ENCODE measurements at regions not wholly inside any gene's neighbourhood (a gene's known extent, or its start where the extent isn't known, plus 50 kb on each side); places are given as distances from the start of the nearest gene placed in this dataset.

DNA sequence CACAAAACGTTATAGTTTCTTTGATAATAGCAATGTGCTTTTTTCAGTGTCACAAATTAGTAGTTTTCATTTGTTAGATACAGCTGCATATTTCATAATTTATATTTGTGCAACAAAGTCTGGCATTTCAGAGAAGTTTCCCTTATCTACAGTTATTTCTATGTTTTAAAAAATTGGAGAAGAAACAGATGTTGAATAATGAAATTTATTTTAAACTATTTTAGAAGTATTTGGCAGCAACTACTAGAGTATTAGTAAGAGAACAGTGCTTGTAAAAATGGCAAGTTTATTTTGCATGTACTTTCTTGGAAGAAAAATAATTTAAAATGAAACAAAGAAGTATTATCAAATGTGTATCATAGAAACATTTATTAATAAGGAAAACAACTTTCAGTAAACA is 68.6 kb upstream of the COL5A2 start:
- H3K27ac ChIP-seq: no peak overlapping the region
- TF ChIP-seq, protein P1, sequence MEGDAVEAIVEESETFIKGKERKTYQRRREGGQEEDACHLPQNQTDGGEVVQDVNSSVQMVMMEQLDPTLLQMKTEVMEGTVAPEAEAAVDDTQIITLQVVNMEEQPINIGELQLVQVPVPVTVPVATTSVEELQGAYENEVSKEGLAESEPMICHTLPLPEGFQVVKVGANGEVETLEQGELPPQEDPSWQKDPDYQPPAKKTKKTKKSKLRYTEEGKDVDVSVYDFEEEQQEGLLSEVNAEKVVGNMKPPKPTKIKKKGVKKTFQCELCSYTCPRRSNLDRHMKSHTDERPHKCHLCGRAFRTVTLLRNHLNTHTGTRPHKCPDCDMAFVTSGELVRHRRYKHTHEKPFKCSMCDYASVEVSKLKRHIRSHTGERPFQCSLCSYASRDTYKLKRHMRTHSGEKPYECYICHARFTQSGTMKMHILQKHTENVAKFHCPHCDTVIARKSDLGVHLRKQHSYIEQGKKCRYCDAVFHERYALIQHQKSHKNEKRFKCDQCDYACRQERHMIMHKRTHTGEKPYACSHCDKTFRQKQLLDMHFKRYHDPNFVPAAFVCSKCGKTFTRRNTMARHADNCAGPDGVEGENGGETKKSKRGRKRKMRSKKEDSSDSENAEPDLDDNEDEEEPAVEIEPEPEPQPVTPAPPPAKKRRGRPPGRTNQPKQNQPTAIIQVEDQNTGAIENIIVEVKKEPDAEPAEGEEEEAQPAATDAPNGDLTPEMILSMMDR (IDR thresholded peaks at IDR 0.05): no peak
- no peak for TF ChIP-seq ZFX (IDR thresholded peaks at IDR 0.05; ENCODE audit: borderline replicate concordance)

DNA sequence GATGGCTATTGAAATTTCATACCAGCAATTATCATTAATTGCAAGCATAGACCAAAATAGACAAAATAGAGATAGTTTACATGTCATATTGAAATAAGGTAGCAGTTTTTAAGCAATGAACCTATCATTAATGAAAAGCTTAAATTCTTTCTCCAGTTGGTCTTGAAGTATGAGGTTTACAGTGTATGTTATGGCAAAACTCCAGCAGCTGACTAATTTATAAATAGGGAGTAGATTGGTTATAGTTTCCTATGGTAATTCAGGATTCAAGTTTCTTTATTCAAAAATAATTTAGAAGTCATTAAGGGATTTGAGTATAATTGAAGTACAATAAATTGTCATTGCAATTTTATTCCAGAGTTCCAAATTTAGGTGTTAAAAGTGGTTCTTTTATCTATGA is 69.6 kb upstream of the COL5A2 start:
- H3K27ac ChIP-seq: no peak overlapping the region
- TF ChIP-seq, protein P1 (IDR thresholded peaks at IDR 0.05): no peak
- TF ChIP-seq ZFX (IDR thresholded peaks at IDR 0.05; ENCODE audit: borderline replicate concordance): no peak

DNA sequence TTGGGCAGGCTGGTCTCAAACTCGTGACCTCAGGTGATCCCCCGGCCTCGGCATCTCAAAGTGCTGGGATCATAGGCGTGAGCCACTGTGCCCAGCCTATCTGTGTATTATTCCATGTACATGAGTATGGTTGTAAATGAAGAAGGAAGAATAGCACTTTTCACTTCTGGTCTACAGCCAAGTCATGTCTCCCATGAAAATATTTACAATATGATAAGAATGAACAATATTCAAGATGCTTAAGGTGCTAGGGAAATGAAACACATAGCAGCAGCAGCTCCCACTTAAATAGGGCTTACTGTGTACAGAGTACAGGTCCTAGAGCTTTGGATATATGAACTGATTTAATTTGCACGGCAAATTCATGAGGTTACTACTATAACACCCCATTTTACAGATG is 70.3 kb upstream of the COL5A2 start:
- TF ChIP-seq ZFX (IDR thresholded peaks at IDR 0.05; ENCODE audit: borderline replicate concordance): no peak
- TF ChIP-seq, protein P1 (IDR thresholded peaks at IDR 0.05): no peak

DNA sequence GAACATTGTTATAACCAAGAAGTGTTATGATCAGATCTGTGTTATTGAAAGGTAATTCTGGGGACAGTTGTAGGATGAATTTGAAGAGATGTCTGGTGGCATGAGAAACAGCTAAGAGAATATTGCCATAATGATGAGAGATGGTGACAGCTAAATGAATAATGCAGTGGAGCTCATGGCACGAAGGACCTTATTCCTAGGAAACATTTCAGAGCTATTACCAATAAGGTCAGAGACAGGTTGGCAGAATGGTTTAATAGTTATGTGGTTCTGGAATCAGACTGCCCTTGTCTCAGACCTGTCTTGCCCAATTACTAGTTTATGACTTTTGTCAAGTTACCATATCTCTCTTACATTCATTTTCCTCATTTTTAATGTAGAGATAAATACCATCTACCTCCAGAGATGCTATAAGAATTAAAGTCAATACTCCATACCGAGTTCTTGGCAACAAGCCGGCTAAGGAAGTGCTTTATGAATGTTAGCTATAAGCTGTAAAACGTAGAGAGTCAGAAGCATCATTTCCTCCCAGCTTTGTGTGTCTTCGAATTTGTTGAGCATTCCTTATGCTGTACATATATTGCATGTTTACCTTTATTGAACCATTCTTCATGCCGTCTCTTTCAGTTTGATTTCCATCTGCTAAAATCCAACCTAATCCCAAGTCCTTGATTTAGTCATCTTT is 73.6 kb upstream of the COL5A2 start:
- no peak for TF ChIP-seq ZFX (IDR thresholded peaks at IDR 0.05; ENCODE audit: borderline replicate concordance)
- TF ChIP-seq, protein P1 (IDR thresholded peaks at IDR 0.05): no peak
- no peak overlapping the region for H3K27ac ChIP-seq

More for the DNA sequence above, 70.3 kb upstream of the COL5A2 start:
- no peak overlapping the region for H3K27ac ChIP-seq

DNA sequence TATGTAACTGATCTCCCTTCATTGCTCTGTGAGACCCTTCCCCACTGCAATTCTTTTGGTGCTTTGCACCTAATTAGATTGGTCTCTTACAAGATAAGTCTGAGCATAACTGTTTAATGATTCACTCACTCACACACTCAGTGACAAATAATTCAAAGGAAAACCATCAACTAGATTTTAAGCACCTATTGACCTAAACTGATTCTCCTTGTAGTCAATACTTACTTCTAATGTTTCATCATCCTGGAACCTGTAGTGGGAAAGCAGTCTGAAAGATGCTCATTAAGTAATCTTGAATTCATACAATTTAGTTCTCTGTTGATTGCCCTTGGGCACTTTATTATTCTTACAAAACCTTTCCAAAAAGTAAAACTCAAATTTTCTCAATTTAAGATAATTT is 74.3 kb upstream of the COL5A2 start:
- H3K27ac ChIP-seq: no peak overlapping the region
- TF ChIP-seq, protein P1 (IDR thresholded peaks at IDR 0.05): no peak
- no peak for TF ChIP-seq ZFX (IDR thresholded peaks at IDR 0.05; ENCODE audit: borderline replicate concordance)

DNA sequence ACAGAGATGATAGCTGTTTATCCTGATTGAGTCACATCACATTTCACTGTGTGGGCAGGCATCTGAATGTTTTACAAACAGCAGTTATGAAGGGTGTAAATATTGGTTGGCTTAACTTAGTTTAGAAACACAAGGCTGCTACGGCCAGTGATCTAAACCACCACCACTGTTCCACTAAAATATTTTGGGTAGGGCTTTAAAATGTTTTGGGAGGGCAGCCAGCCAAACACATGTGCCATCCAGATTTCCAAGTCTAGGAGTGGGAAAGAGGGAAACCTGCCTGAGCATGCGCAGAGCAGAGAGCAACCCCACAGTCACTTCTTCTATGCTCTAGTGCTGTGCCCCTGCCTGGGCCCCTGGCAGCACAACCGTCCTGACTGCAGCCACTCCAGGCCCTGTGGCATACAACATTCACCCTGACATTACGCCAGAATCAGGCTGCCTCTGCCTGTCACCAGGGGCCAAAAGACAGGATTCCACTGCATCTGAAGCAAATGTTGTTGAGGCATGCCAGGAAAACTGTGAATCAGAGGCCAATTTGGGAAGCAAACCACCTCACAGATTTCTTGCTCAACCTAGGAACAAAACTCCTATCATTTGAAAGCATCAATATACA is 74.8 kb upstream of the COL5A2 start:
- H3K27ac ChIP-seq: no peak overlapping the region
- TF ChIP-seq, protein P1 (IDR thresholded peaks at IDR 0.05): no peak
- no peak for TF ChIP-seq ZFX (IDR thresholded peaks at IDR 0.05; ENCODE audit: borderline replicate concordance)

DNA sequence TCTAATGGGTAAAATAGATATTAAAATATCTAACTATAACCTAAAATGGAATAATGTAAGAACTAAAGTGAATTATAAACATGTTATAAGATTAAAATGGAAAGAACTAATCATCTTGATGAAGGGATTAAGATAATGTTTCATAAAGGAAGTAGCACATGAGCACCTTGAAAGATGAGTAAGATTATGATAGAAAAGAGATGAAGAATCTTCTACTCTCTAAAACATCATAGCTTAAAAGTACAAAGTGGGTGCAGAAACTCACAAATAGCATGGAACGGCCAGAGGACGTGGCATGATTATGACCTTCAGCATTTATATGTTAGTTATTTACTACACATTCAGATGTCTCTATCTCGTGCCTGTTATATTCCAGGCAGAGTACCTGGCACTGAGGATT is 76.2 kb upstream of the COL5A2 start:
- no peak overlapping the region for H3K27ac ChIP-seq
- TF ChIP-seq, protein P1 (IDR thresholded peaks at IDR 0.05): no peak
- no peak for TF ChIP-seq ZFX (IDR thresholded peaks at IDR 0.05; ENCODE audit: borderline replicate concordance)

All from 22Rv1 (cell line).